Lower leg skin (tissue), 4 donors: ENCODE measurements at regions not wholly inside any gene's neighbourhood (a gene's known extent, or its start where the extent isn't known, plus 50 kb on each side); places are given as distances from the start of the nearest gene placed in this dataset.

Experiments
- DNase-seq, 2 donors: peaks; one replicate each; pipeline ENCODE4 v3.0.0-alpha.2; 2019; ENCODE audit warnings: low spot score in 2 of 2
- H3K4me3 ChIP-seq: fragments of 200-600 bp; sonication (generic); 2 replicates; pipeline ENCODE4 v1.5.1; 2017; ENCODE audit warnings: mild to moderate bottlenecking, low read depth; ENCODE audit not compliant: poor library complexity, severe bottlenecking
- POLR2A ChIP-seq, 2 donors: fragments of 450-650 bp; IDR thresholded peaks; one replicate each; pipeline ENCODE4 v1.6.1; 2016 to 2017; ENCODE audit warnings: antibody characterized with exemption in 2 of 2, mild to moderate bottlenecking in 1 of 2, moderate library complexity in 1 of 2
- WGBS, 2 donors: methylation state at CpG; one replicate each; pipeline ENCODE4 v1.1.5; 2018; 5-methylcytosine and 5-hydroxymethylcytosine counted together
- intact Hi-C: fragments of 100-400 bp; cut with DNase I; formaldehyde crosslinking; loops from one replicate; pipeline ENCODE4 v1.15.0; 2023; ENCODE audit warnings: low total_unique reads
- TF ChIP-seq, protein P1 (sequence below), 3 donors: fragments of 450-650 bp; IDR thresholded peaks; one replicate each; pipeline ENCODE4 v1.5.1; 2016; ENCODE audit warnings: antibody characterized with exemption in 3 of 3, mild to moderate bottlenecking in 3 of 3, moderate library complexity in 2 of 3

- no peak overlapping the region for H3K4me3 ChIP-seq
- 71 to 74% methylated on average over 2 of the region's 2 CpGs for WGBS, 2 donors
- DNase-seq = no peak
- no peak for TF ChIP-seq POLR2A (IDR thresholded peaks at IDR 0.05)
- TF ChIP-seq, protein P1, sequence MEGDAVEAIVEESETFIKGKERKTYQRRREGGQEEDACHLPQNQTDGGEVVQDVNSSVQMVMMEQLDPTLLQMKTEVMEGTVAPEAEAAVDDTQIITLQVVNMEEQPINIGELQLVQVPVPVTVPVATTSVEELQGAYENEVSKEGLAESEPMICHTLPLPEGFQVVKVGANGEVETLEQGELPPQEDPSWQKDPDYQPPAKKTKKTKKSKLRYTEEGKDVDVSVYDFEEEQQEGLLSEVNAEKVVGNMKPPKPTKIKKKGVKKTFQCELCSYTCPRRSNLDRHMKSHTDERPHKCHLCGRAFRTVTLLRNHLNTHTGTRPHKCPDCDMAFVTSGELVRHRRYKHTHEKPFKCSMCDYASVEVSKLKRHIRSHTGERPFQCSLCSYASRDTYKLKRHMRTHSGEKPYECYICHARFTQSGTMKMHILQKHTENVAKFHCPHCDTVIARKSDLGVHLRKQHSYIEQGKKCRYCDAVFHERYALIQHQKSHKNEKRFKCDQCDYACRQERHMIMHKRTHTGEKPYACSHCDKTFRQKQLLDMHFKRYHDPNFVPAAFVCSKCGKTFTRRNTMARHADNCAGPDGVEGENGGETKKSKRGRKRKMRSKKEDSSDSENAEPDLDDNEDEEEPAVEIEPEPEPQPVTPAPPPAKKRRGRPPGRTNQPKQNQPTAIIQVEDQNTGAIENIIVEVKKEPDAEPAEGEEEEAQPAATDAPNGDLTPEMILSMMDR (IDR thresholded peaks at IDR 0.05) = no peak
- intact Hi-C loops = no loop called here
These were observed 67.1 kb upstream of the MYLIP start for GRCh38 chr6:16061818-16062217.

- no peak overlapping the region for H3K4me3 ChIP-seq
- 58 to 79% methylated on average over 3 of the region's 3 CpGs for WGBS, 2 donors
- intact Hi-C loops = no loop called here
- TF ChIP-seq, protein P1 (IDR thresholded peaks at IDR 0.05) = no peak
- TF ChIP-seq POLR2A (IDR thresholded peaks at IDR 0.05) = no peak
- DNase-seq = no peak
These were observed 68.8 kb upstream of the MYLIP start for GRCh38 chr6:16060039-16060438.

GRCh38 chr6:16059496-16059895 lies 69.4 kb upstream of the MYLIP start:
- intact Hi-C loops = no loop called here
- H3K4me3 ChIP-seq = no peak overlapping the region
- 64 to 68% methylated on average over 7 of the region's 7 CpGs for WGBS, 2 donors

DNA sequence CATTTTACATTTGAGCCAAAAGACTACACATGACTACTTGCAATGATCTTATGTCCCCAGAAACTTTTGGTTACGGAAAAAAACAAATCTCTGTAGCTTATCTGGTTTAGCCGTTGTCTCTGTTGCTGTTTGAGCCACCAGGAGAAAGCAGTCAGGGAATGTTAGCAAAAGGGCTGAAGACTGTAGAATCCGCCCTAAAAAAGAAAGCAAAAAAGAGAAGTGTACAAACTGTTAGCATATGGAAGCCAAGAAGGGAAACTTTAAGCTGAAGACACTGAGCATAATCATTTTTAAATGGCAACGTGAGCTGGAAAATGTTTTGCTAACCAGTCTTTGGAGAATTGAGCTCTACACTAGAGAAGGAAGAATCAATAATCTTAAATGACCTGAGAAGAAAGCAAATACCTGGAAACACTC lies 69.9 kb upstream of the MYLIP start:
- no peak for DNase-seq
- 83 to 85% methylated on average over 4 of the region's 4 CpGs for WGBS, 2 donors
- intact Hi-C loops = no loop called here
- TF ChIP-seq, protein P1 (IDR thresholded peaks at IDR 0.05) = no peak
- no peak for TF ChIP-seq POLR2A (IDR thresholded peaks at IDR 0.05)
- no peak overlapping the region for H3K4me3 ChIP-seq

More at GRCh38 chr6:16059496-16059895, 69.4 kb upstream of the MYLIP start:
- no peak for DNase-seq
- TF ChIP-seq, protein P1 (IDR thresholded peaks at IDR 0.05) = no peak
- TF ChIP-seq POLR2A (IDR thresholded peaks at IDR 0.05) = no peak

DNA sequence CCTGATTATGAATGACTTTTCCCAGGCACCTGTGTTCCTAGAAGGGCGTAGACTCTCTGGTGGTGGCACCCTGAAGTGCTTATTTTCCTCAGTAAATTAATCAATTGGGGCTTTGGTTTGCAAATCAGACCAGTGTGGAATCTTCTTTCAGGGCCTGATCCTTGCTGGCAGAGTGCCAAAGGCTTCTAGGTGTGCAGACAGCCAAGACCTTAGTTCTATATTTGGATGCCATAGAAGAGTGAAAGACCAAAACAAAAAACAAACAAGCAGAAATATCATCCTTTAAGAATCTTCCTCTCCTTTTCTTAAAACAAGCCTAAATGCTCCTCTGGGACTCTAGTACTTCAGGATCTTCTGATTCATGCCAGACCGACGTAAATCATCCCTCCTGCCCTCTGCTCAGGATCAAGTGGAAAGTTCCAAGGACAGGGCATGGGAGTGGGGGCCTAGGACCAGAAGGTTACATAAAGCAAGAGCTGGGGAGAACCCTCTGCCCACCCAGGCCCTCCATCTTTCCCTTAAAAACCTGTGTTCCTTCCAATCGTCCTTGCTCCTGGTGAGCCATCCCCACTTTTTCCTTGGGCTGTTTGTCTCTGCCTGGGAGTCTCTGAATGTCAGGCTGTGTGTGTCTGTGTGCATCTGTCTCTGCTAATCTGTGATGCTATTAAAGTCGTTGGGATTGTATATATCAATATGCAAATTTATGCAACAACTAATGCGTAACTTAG lies 70.5 kb upstream of the MYLIP start:
- TF ChIP-seq, protein P1 (IDR thresholded peaks at IDR 0.05) = no peak
- H3K4me3 ChIP-seq = no peak overlapping the region
- DNase-seq = no peak
- 66 to 80% methylated on average over 6 of the region's 6 CpGs for WGBS, 2 donors
- intact Hi-C loops = no loop called here

GRCh38 chr6:16057446-16057845 lies 71.4 kb upstream of the MYLIP start:
- TF ChIP-seq, protein P1 (IDR thresholded peaks at IDR 0.05) = no peak
- TF ChIP-seq POLR2A (IDR thresholded peaks at IDR 0.05) = no peak
- H3K4me3 ChIP-seq = no peak overlapping the region
- intact Hi-C loops = no loop called here
- 62 to 75% methylated on average over 6 of the region's 6 CpGs for WGBS, 2 donors
- no peak for DNase-seq
